ENCODE measurements at regions not wholly inside any gene's neighbourhood (a gene's known extent, or its start where the extent isn't known, plus 50 kb on each side); places are given as distances from the start of the nearest gene placed in this dataset.

DNA sequence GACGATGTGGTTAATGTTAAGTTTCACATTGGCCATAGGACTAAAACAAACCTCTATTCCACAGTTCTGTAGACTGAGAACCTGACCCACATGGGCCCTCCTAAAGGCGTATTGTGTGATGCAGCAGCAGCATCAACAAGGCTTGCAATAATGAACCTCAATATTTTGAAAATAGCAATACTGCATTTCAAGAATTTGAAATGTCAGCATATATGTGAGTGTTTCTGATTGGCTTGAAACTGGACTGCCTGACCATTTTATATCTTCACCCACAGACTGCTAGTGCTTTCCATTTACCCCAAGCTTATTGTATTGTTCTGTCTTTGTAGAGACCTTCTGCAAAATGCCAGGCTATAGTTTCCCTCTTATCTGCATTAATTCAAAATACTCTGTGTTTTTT is 1122.3 kb downstream of the IGSF11 start:
- in situ Hi-C loops (cut with MboI) (no loop called here), intact Hi-C loops (cut with micrococcal nuclease) (no loop called here)
- FAIRE-seq (no peak), ATAC-seq (no peak), DNase-seq (ENCODE audit: extremely low read depth in 1 of 4, low spot score in 3 of 4) (no peak)
- Histone ChIP-seq H3K4me3 (no peak overlapping the region), H3K27me3 (ENCODE audit: control insufficient read depth in 2 of 2, insufficient read depth in 2 of 2, low read length in 2 of 2) (no peaks in the 10 kb centered on the region), H3K4me1 (replicated peaks in 1 of 2; ENCODE audit: control insufficient read depth in 2 of 2, insufficient read depth in 2 of 2, low read length in 2 of 2) (no peaks in the 10 kb centered on the region), H3K9ac (ENCODE audit: insufficient read depth in 1 of 2, low read depth in 2 of 2, low read length in 2 of 2) (no peak overlapping the region), H3K4me2 (ENCODE audit: insufficient read depth, low read length) (no peak overlapping the region), H3K79me2 (ENCODE audit: control insufficient read depth, insufficient read depth, low read length) (no peaks in the 10 kb centered on the region), H2AFZ (ENCODE audit: low read depth, low read length) (no peak overlapping the region), H3K9me1 (ENCODE audit: control insufficient read depth, insufficient read depth, low read length) (no peaks in the 10 kb centered on the region), H4K20me1 (replicated peaks; ENCODE audit: control insufficient read depth, insufficient read depth, low read length) (no peaks in the 10 kb centered on the region), H3K36me3 (ENCODE audit: control insufficient read depth, insufficient read depth, low read length) (no peaks in the 10 kb centered on the region), H3K27ac (ENCODE audit: extremely low read depth, low read depth, low read length) (no peak overlapping the region), H3K9me3 (replicated peaks; ENCODE audit: control insufficient read depth, insufficient read depth, low read depth, low read length) (no peaks in the 10 kb centered on the region)
- POLR2A ChIA-PET: no interaction called here
- 0% methylated on average over 2 of the region's 2 CpGs for WGBS (ENCODE audit: insufficient coverage, low coverage, missing lambda C conversion rate)
- TF ChIP-seq BCOR (IDR thresholded peaks at IDR 0.05): no peak
- TF ChIP-seq SMAD3 (CRISPR knock-in tag; conservative IDR thresholded peaks at IDR 0.05): no peak
- no peak for TF ChIP-seq KDM1A (IDR thresholded peaks at IDR 0.05)
- CTCF ChIA-PET (ENCODE audit: low intra/inter-chr PET ratio): no interaction called here
- no TSS peak for BruUV-seq (replicated peaks)

- CTCF ChIA-PET (ENCODE audit: low intra/inter-chr PET ratio): no interaction called here
- POLR2A ChIA-PET: no interaction called here
- TF ChIP-seq FOXK2 (conservative IDR thresholded peaks at IDR 0.05 in 1 of 2, IDR thresholded peaks at IDR 0.05 in 1 of 2; ENCODE audit: low read depth in 2 of 2) (no peak), CHAMP1 (IDR thresholded peaks at IDR 0.05) (no peak), GTF2F1 (IDR thresholded peaks at IDR 0.05; ENCODE audit: low read depth, low read length) (no peak), ZFP36 (IDR thresholded peaks at IDR 0.05; ENCODE audit: low read depth, low read length, partially characterized antibody) (no peak), BRD9 (IDR thresholded peaks at IDR 0.05; ENCODE audit: low read depth, partially characterized antibody) (no peak), ZNF408 (CRISPR knock-in tag; IDR thresholded peaks at IDR 0.05; ENCODE audit: low read depth) (no peak), ZNF41 (CRISPR knock-in tag; conservative IDR thresholded peaks at IDR 0.05) (no peak), ILF3 (IDR thresholded peaks at IDR 0.05; ENCODE audit: borderline replicate concordance) (no peak), ELF4 (CRISPR knock-in tag; IDR thresholded peaks at IDR 0.05) (no peak)
Observed at GRCh38 chr3:117914540-117915100, 1120.0 kb downstream of the IGSF11 start.

More at GRCh38 chr3:117914540-117915100, 1120.0 kb downstream of the IGSF11 start:
- H3K27ac ChIP-seq (ENCODE audit: extremely low read depth, low read depth, low read length): no peak overlapping the region
- no peaks in the 10 kb centered on the region for H4K20me1 ChIP-seq (replicated peaks; ENCODE audit: control insufficient read depth, insufficient read depth, low read length)
- H3K27me3 ChIP-seq (ENCODE audit: control insufficient read depth in 2 of 2, insufficient read depth in 2 of 2, low read length in 2 of 2): no peaks in the 10 kb centered on the region
- H3K9ac ChIP-seq (ENCODE audit: insufficient read depth in 1 of 2, low read depth in 2 of 2, low read length in 2 of 2): no peak overlapping the region
- no peak for ATAC-seq
- in situ Hi-C loops (cut with MboI) (no loop called here), intact Hi-C loops (cut with micrococcal nuclease) (no loop called here)
- FAIRE-seq: no peak
- H3K9me3 ChIP-seq (replicated peaks; ENCODE audit: control insufficient read depth, insufficient read depth, low read depth, low read length): no peaks in the 10 kb centered on the region
- no peak overlapping the region for H3K4me3 ChIP-seq
- no peaks in the 10 kb centered on the region for H3K36me3 ChIP-seq (ENCODE audit: control insufficient read depth, insufficient read depth, low read length)
- H3K9me1 ChIP-seq (ENCODE audit: control insufficient read depth, insufficient read depth, low read length): no peaks in the 10 kb centered on the region
- no peak for DNase-seq (ENCODE audit: extremely low read depth in 1 of 4, low spot score in 3 of 4)
- H3K4me1 ChIP-seq (replicated peaks in 1 of 2; ENCODE audit: control insufficient read depth in 2 of 2, insufficient read depth in 2 of 2, low read length in 2 of 2): no peaks in the 10 kb centered on the region
- no peak overlapping the region for H3K4me2 ChIP-seq (ENCODE audit: insufficient read depth, low read length)
- WGBS (ENCODE audit: insufficient coverage, low coverage, missing lambda C conversion rate): 2% methylated on average over 8 of the region's 8 CpGs
- H2AFZ ChIP-seq (ENCODE audit: low read depth, low read length): no peak overlapping the region
- no TSS peak for BruUV-seq (replicated peaks)
- no peaks in the 10 kb centered on the region for H3K79me2 ChIP-seq (ENCODE audit: control insufficient read depth, insufficient read depth, low read length)

All from K562 (cell line).